Natural killer cell (primary cell): ENCODE measurements at regions not wholly inside any gene's neighbourhood (a gene's known extent, or its start where the extent isn't known, plus 50 kb on each side); places are given as distances from the start of the nearest gene placed in this dataset.

ENCODE experiments used
- ATAC-seq, 3 donors: fragments of 150-1000 bp in 2 of 3; fragments of 200-7000 bp in 1 of 3; cut with Tn5 transposase; 1 replicate in 1 of 3; 2 replicates in 2 of 3; pipeline ENCODE4 v1.10.0; 2021; ENCODE audit warnings: mild to moderate bottlenecking in 2 of 3, moderate library complexity in 2 of 3
- DNase-seq, 2 donors: peaks; one replicate each; pipeline versions ENCODE4 v3.0.0 to v3.0.0-alpha.2; 2013 to 2021; ENCODE audit warnings: mixed read lengths in 1 of 2
- H3K27ac ChIP-seq: one replicate; pipeline ENCODE4 v1.5.1; 2013; ENCODE audit warnings: mild to moderate bottlenecking, low read length
- H3K27me3 ChIP-seq: one replicate; pipeline ENCODE4 v1.6.1; 2013; ENCODE audit warnings: low read length; ENCODE audit not compliant: control insufficient read depth, insufficient read depth
- H3K36me3 ChIP-seq: one replicate; pipeline ENCODE4 v1.6.1; 2013; ENCODE audit warnings: low read length; ENCODE audit not compliant: control insufficient read depth, insufficient read depth
- H3K4me1 ChIP-seq: one replicate; pipeline ENCODE4 v1.6.1; 2013; ENCODE audit warnings: low read length; ENCODE audit not compliant: control insufficient read depth, insufficient read depth
- H3K4me3 ChIP-seq: one replicate; pipeline ENCODE4 v1.5.1; 2013; ENCODE audit warnings: low read length
- H3K9me3 ChIP-seq: one replicate; pipeline ENCODE4 v1.6.1; 2013; ENCODE audit warnings: low read length; ENCODE audit not compliant: control insufficient read depth, insufficient read depth
- H3K27ac Mint-ChIP-seq, 2 donors: one replicate each; pipeline ENCODE4 v1.8.0; 2022; ENCODE audit warnings: mild to moderate bottlenecking in 2 of 2, mixed read lengths in 2 of 2, moderate library complexity in 1 of 2
- H3K27me3 Mint-ChIP-seq, 2 donors: one replicate each; pipeline ENCODE4 v1.8.0; 2022; ENCODE audit warnings: low read depth in 2 of 2, mixed read lengths in 2 of 2
- H3K36me3 Mint-ChIP-seq: one replicate; pipeline ENCODE4 v1.8.0; 2022; ENCODE audit warnings: mixed read lengths
- H3K4me1 Mint-ChIP-seq, 2 donors: one replicate each; pipeline ENCODE4 v1.8.0; 2022; ENCODE audit warnings: mixed read lengths in 2 of 2
- H3K4me3 Mint-ChIP-seq: one replicate; pipeline ENCODE4 v1.8.0; 2022; ENCODE audit warnings: mild to moderate bottlenecking, moderate library complexity, mixed read lengths
- H3K9me3 Mint-ChIP-seq, 2 donors: one replicate each; pipeline ENCODE4 v1.8.0; 2022; ENCODE audit warnings: mixed read lengths in 2 of 2
- CTCF ChIP-seq: fragments of 200-600 bp; IDR thresholded peaks from one replicate; pipeline ENCODE4 v1.8.0; 2022; ENCODE audit warnings: antibody characterized with exemption
- WGBS: methylation state at CpG from one replicate; pipeline ENCODE4 v1.1.7; 2013; ENCODE audit warnings: missing lambda C conversion rate; ENCODE audit not compliant: insufficient coverage; 5-methylcytosine and 5-hydroxymethylcytosine counted together
- intact Hi-C: fragments of 100-400 bp; cut with micrococcal nuclease; formaldehyde crosslinking; loops from one replicate; pipeline ENCODE4 v1.14.2; 2022

GRCh38 chr10:118108194-118109026, 61.7 kb upstream of the RAB11FIP2 start:
- Histone ChIP-seq H3K9me3 (no peaks in the 10 kb centered on the region), H3K27ac (no peak overlapping the region), H3K4me1 (no peaks in the 10 kb centered on the region), H3K36me3 (no peaks in the 10 kb centered on the region), H3K4me3 (no peak overlapping the region), H3K27me3 (peaks cover 2% of the 10 kb centered on the region)
- TF ChIP-seq CTCF = no peak
- DNase-seq = no peak
- Mint-ChIP-seq H3K4me3 (no peak overlapping the region), H3K9me3 (no peaks in the 10 kb centered on the region), H3K27ac (no peak overlapping the region), H3K36me3 (no peaks in the 10 kb centered on the region), H3K4me1 (no peaks in the 10 kb centered on the region), H3K27me3 (peaks cover 4 to 38% of the 10 kb centered on the region in 2 donors)
- intact Hi-C loops = no loop called here
- no peak for ATAC-seq
- WGBS = 84% methylated on average over 15 of the region's 20 CpGs

- Mint-ChIP-seq H3K27ac (no peak overlapping the region), H3K36me3 (no peaks in the 10 kb centered on the region), H3K27me3 (peaks cover 7 to 41% of the 10 kb centered on the region in 2 donors), H3K4me1 (no peaks in the 10 kb centered on the region), H3K4me3 (no peak overlapping the region), H3K9me3 (no peaks in the 10 kb centered on the region)
- ATAC-seq (no peak), DNase-seq (no peak)
- H3K27ac ChIP-seq = no peak overlapping the region
- 100% methylated on average over 1 of the region's 2 CpGs for WGBS
- no peak for TF ChIP-seq CTCF
- intact Hi-C loops = no loop called here
- H3K36me3 ChIP-seq = no peaks in the 10 kb centered on the region
- no peak overlapping the region for H3K4me3 ChIP-seq
- no peaks in the 10 kb centered on the region for H3K4me1 ChIP-seq
- H3K9me3 ChIP-seq = no peaks in the 10 kb centered on the region
- H3K27me3 ChIP-seq = peaks cover 2% of the 10 kb centered on the region
These were observed 60.8 kb upstream of the RAB11FIP2 start for GRCh38 chr10:118107541-118107940.

- H3K27ac ChIP-seq = no peak overlapping the region
- no peak overlapping the region for H3K27ac Mint-ChIP-seq
- H3K4me3 ChIP-seq = no peak overlapping the region
- no peak for ATAC-seq
- H3K36me3 Mint-ChIP-seq = no peaks in the 10 kb centered on the region
- WGBS = 100% methylated on average over 1 of the region's 1 CpG
- H3K27me3 ChIP-seq = peaks cover 2% of the 10 kb centered on the region
- intact Hi-C loops = no loop called here
- DNase-seq = no peak
- no peak overlapping the region for H3K4me3 Mint-ChIP-seq
- no peak for TF ChIP-seq CTCF
- no peaks in the 10 kb centered on the region for H3K36me3 ChIP-seq
- H3K4me1 ChIP-seq = no peaks in the 10 kb centered on the region
- no peaks in the 10 kb centered on the region for H3K9me3 Mint-ChIP-seq
- H3K9me3 ChIP-seq = no peaks in the 10 kb centered on the region
- H3K4me1 Mint-ChIP-seq = no peaks in the 10 kb centered on the region
- H3K27me3 Mint-ChIP-seq = peaks cover 7 to 46% of the 10 kb centered on the region in 2 donors
These were observed 60.3 kb upstream of the RAB11FIP2 start for GRCh38 chr10:118107040-118107439.

- no peak overlapping the region for H3K4me3 ChIP-seq
- no peaks in the 10 kb centered on the region for H3K36me3 ChIP-seq
- no peaks in the 10 kb centered on the region for H3K4me1 ChIP-seq
- Mint-ChIP-seq H3K4me1 (no peaks in the 10 kb centered on the region), H3K9me3 (no peaks in the 10 kb centered on the region), H3K27me3 (peaks cover 7 to 48% of the 10 kb centered on the region in 2 donors), H3K4me3 (no peak overlapping the region), H3K27ac (no peak overlapping the region), H3K36me3 (no peaks in the 10 kb centered on the region)
- 54% methylated on average over 3 of the region's 3 CpGs for WGBS
- peak in 1 of 2 donors; percentile 21 for DNase-seq
- no peaks in the 10 kb centered on the region for H3K9me3 ChIP-seq
- H3K27ac ChIP-seq = no peak overlapping the region
- peaks cover 2% of the 10 kb centered on the region for H3K27me3 ChIP-seq
- ATAC-seq = no peak
- intact Hi-C loops = no loop called here
- no peak for TF ChIP-seq CTCF
These were observed 59.7 kb upstream of the RAB11FIP2 start for GRCh38 chr10:118106426-118106825.
